ENCODE measurements at regions not wholly inside any gene's neighbourhood (a gene's known extent, or its start where the extent isn't known, plus 50 kb on each side); places are given as distances from the start of the nearest gene placed in this dataset.
"Not testable (repeated sequence)": the region's sequence is repeated elsewhere in the genome, so short reads cannot be mapped to it uniquely, and the experiment has no call there.

DNA sequence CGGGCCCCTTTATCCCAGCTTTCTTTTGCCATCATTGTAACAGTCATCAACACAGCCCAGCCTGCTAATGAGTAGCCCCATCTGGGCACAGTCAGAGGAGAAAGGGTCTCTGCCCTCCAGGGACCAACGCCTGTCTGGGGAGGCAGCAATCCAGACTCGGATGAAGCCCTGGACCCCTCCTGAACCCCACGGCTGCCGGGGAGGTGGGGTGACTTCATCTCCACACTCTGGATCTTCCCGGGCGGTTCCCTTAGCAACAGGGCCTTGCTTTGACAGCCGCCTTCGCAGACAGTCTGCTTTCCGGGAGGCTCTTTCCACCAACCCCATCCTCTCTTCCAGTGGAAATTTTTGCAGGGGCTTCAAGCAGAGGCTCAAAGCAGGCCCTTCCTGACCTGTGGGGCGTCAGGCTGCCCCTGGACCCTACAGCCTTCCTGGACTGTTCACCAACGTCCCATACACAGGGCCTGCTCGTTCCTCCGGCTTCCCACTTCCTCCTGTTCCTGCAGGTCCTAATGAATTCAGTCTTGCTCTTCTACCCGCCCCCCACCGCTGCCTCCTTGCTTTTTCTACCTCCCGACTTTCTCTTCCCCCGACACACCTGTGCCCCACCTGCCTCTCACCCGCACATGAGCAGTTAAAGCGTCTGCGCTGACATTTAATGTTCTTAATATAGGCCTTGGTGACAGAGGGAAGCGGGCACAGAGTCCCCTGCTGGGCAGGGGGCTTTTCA lies 161.7 kb upstream of the MVB12B start:
- H3K9me3 Mint-ChIP-seq: no peaks in the 10 kb centered on the region
- H3K27me3 Mint-ChIP-seq (ENCODE audit: low read depth): peaks cover 4% of the 10 kb centered on the region
- H3K27ac Mint-ChIP-seq: no peak overlapping the region
- no peaks in the 10 kb centered on the region for H3K4me1 Mint-ChIP-seq (ENCODE audit: low read depth)
- H3K4me3 Mint-ChIP-seq: no peak overlapping the region
- no peaks in the 10 kb centered on the region for H3K36me3 Mint-ChIP-seq (ENCODE audit: low read depth)

DNA sequence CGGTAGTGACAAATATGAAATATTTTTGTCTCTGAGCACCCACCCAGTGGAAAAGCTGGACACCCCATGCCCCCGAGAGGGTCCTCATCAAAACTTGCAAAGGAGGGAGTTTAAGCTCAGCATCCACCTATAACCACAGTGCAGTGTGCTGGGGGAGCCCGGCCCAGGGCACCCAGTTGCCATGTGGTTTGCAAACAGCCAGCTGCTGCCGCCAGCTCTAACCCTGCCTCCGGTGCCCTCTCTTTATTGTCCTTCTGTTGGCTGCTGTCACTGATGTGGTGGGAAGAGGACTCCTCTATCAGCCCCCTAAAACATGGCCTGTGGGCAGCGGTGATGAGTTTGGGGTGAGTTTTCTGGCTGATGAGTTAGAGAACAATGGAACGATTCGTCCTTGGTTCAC lies 160.9 kb upstream of the MVB12B start:
- H3K27me3 Mint-ChIP-seq (ENCODE audit: low read depth): peaks cover 4% of the 10 kb centered on the region
- H3K9me3 Mint-ChIP-seq: no peaks in the 10 kb centered on the region
- H3K36me3 Mint-ChIP-seq (ENCODE audit: low read depth): no peaks in the 10 kb centered on the region
- no peak overlapping the region for H3K27ac Mint-ChIP-seq
- no peaks in the 10 kb centered on the region for H3K4me1 Mint-ChIP-seq (ENCODE audit: low read depth)
- H3K4me3 Mint-ChIP-seq: no peak overlapping the region

DNA sequence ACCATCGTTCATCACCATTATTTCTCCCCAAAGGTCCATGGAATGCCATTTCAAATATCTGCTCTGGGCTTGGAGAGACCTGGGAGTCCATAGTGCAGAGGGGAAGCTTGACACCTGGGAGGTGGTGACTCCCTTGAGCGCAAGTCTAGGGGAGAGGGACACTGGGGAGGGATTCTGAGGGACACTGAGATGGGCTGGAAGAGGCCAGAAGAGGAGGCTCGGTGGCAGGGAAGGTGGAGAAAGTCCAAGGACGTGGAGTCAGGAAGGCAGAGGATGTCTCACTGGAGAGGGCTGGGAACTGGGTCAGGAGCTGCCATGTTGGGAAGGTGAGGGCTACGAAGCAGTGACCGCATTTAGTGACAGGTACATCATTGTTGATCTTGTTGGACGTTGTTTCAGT lies 160.3 kb upstream of the MVB12B start:
- Mint-ChIP-seq H3K4me3 (no peak overlapping the region), H3K9me3 (no peaks in the 10 kb centered on the region), H3K27ac (no peak overlapping the region), H3K27me3 (ENCODE audit: low read depth) (peaks cover 4% of the 10 kb centered on the region), H3K36me3 (ENCODE audit: low read depth) (no peaks in the 10 kb centered on the region), H3K4me1 (ENCODE audit: low read depth) (no peaks in the 10 kb centered on the region)

DNA sequence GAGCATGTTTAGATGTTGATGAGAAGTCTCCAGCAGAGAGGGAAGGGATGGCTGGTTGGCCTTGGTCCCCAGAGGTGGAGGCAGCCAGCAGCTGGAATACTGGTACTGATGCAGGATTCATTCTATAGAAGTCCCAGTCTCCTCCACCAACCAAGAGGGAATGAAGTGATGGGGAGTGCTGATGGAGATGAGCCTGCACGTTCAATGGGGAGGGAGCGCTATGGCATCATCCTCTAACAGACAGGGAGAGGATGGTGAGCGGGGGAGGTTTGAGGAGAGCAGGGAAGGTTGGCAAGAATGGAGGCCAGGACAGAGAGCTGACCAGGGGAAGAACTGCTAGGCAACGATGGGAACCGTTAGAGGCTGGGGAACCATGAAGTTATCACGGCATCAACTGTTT lies 159.8 kb upstream of the MVB12B start:
- no peaks in the 10 kb centered on the region for H3K36me3 Mint-ChIP-seq (ENCODE audit: low read depth)
- H3K27ac Mint-ChIP-seq: no peak overlapping the region
- peaks cover 4% of the 10 kb centered on the region for H3K27me3 Mint-ChIP-seq (ENCODE audit: low read depth)
- no peaks in the 10 kb centered on the region for H3K9me3 Mint-ChIP-seq
- H3K4me1 Mint-ChIP-seq (ENCODE audit: low read depth): no peaks in the 10 kb centered on the region
- H3K4me3 Mint-ChIP-seq: no peak overlapping the region

DNA sequence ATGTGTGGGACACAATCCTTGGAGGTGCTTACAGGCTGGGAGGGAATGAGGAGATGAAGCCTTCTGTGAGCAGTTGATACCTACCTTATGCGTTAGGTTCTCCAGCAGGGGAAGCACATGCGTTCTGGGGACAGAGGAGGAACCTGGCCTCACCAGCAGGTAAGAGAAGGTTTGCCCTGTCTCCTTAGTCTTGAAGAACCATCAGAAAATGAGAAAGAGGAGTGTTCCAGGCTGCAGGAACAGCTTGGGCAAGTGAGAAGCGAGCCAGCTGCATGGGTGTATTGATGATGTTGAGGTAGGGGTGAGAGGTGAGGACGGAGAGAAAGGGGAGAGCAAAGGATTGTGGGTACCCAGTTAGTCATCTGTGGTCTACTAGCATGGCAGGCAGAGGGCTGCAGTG lies 156.9 kb upstream of the MVB12B start:
- H3K9me3 Mint-ChIP-seq: no peaks in the 10 kb centered on the region
- no peak overlapping the region for H3K4me3 Mint-ChIP-seq
- no peak overlapping the region for H3K27ac Mint-ChIP-seq
- no peaks in the 10 kb centered on the region for H3K4me1 Mint-ChIP-seq (ENCODE audit: low read depth)
- peaks cover 4% of the 10 kb centered on the region for H3K27me3 Mint-ChIP-seq (ENCODE audit: low read depth)
- no peaks in the 10 kb centered on the region for H3K36me3 Mint-ChIP-seq (ENCODE audit: low read depth)

DNA sequence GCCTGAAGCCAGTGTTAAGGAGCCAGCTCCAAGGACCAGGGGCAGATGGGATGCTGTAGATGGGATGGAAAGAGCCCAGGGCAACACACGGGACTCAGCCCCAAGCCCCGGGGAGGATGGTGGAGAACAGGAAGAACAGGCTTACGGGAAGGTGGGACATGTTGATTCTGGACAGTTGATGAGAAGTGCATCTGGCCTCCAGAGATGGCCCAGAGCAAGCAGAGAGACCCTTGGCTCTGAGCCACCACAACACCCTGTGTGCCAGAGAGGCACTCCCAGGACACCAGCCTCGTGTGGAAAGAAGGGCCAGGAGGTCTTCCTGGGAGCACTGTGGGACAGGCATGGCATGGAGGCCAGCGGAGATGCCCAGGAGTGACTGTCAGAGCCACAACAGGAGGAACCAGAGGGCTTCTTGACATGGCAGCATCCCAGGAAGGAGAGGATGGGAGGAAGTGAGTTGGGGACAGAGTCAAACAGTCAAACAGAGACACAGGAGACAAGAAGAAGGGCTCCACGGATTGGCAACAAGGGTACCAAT lies 156.3 kb upstream of the MVB12B start:
- no peaks in the 10 kb centered on the region for H3K36me3 Mint-ChIP-seq (ENCODE audit: low read depth)
- H3K4me3 Mint-ChIP-seq: no peak overlapping the region
- H3K27me3 Mint-ChIP-seq (ENCODE audit: low read depth): peaks cover 4% of the 10 kb centered on the region
- H3K4me1 Mint-ChIP-seq (ENCODE audit: low read depth): no peaks in the 10 kb centered on the region
- no peak overlapping the region for H3K27ac Mint-ChIP-seq
- H3K9me3 Mint-ChIP-seq: no peaks in the 10 kb centered on the region

DNA sequence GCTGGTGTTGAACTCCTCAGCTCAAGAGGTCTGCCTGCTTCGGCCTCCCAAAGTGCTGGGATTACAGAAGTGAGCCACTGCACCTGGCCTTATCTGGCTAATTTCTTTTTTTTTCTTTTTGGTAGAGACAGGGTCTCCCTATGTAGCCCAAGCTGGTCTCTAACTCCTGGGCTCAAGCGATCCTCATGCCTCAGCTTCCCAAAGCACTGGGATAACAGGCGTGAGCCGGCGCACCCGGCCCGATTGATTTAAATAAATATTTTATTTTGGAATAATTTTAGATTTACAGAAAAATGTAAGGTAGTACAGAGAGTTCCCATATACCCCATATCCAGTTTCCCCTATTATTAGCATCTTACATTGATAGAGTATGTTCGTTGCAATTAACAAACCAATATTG lies 155.0 kb upstream of the MVB12B start:
- peaks cover 4% of the 10 kb centered on the region for H3K27me3 Mint-ChIP-seq (ENCODE audit: low read depth)
- no peak overlapping the region for H3K27ac Mint-ChIP-seq
- H3K36me3 Mint-ChIP-seq (ENCODE audit: low read depth): no peaks in the 10 kb centered on the region
- H3K4me3 Mint-ChIP-seq: no peak overlapping the region
- H3K9me3 Mint-ChIP-seq: no peaks in the 10 kb centered on the region
- H3K4me1 Mint-ChIP-seq (ENCODE audit: low read depth): no peaks in the 10 kb centered on the region

DNA sequence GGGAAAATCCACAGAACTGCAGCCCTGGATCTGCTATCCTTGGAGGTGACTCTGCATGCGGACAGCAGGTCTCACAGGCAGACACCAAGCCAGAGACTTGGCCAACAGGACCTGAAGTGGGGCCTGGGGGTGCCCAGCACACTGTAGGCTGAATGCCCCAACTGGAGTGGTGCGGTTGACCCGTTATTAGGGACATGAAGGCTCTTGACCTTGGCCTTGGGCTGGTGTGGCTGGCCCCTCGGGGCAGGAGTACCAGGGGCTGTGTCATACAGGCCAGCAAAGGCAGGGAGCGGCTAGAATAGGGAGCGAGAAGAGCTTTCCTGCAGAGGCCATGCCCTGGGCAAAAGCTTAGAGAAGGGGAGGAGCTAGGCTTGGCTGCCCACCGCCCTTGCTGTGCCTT lies 153.2 kb upstream of the MVB12B start:
- H3K27ac Mint-ChIP-seq: no peak overlapping the region
- no peaks in the 10 kb centered on the region for H3K9me3 Mint-ChIP-seq
- H3K36me3 Mint-ChIP-seq (ENCODE audit: low read depth): no peaks in the 10 kb centered on the region
- H3K4me1 Mint-ChIP-seq (ENCODE audit: low read depth): no peaks in the 10 kb centered on the region
- peaks cover 9% of the 10 kb centered on the region for H3K27me3 Mint-ChIP-seq (ENCODE audit: low read depth)
- H3K4me3 Mint-ChIP-seq: no peak overlapping the region

DNA sequence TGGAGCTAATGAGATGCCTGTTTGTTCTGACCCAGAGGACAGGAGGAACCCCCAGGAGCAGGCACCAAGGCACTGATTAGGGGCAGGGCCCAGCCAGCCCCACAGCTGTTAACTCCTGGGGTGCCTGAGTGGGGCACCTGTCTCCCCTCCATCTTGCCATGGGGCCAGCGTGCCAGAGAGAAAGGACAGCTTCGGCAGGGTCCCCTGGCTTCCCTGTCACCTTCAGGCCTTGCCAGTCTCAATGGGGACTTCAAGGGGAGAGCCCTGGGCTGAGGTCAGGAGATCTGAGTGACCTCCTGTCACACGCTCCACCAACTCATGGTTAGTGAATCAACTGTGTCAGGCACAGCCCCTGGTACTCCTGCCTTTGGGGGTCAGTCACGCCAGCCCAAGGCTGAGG lies 152.7 kb upstream of the MVB12B start:
- no peak overlapping the region for H3K4me3 Mint-ChIP-seq
- peaks cover 9% of the 10 kb centered on the region for H3K27me3 Mint-ChIP-seq (ENCODE audit: low read depth)
- H3K4me1 Mint-ChIP-seq (ENCODE audit: low read depth): no peaks in the 10 kb centered on the region
- H3K9me3 Mint-ChIP-seq: no peaks in the 10 kb centered on the region
- no peaks in the 10 kb centered on the region for H3K36me3 Mint-ChIP-seq (ENCODE audit: low read depth)
- H3K27ac Mint-ChIP-seq: no peak overlapping the region

DNA sequence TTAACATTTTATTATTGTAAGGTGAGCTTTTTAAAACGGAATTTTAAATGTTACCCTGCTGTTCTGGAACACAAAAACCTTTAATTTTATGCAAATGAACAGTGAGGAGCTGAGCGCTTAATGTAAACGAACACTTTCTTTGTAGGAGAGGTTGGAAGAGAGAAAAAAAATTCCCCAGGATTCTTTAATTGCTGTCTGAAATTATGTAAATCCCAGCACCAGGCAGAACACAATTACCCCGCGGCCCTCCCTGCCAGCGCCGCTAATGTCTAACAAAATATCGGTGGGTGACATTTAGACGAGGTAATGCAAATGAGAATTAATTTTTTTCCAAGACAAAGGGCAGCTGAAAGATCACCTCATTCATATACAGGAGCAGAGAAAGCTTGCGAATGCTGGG lies 143.4 kb upstream of the MVB12B start:
- no peaks in the 10 kb centered on the region for H3K36me3 Mint-ChIP-seq (ENCODE audit: low read depth)
- no peaks in the 10 kb centered on the region for H3K9me3 Mint-ChIP-seq
- H3K27me3 Mint-ChIP-seq (ENCODE audit: low read depth): peaks cover 42% of the 10 kb centered on the region
- H3K4me1 Mint-ChIP-seq (ENCODE audit: low read depth): no peaks in the 10 kb centered on the region
- H3K27ac Mint-ChIP-seq: no peak overlapping the region
- H3K4me3 Mint-ChIP-seq: no peak overlapping the region

DNA sequence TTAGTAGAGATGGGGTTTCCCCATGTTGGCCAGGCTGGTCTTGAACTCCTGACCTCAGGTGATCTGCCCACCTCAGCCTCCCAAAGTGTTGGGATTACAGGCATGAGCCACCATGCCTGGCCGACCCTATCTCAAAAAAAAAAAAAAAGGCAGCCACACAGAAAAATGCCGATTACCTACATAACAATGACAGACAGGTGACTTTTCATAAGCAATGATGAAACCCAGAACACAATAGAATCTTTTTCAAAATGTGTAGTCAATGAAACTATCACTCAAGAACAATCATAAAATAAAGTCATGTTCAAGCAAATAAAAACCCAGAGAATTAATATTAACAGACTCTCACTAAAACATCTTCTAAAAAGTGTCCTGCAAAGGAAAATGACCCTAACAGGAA lies 135.6 kb upstream of the MVB12B start:
- not testable (repeated sequence) for H3K36me3 Mint-ChIP-seq (ENCODE audit: low read depth); H3K4me1 Mint-ChIP-seq (ENCODE audit: low read depth); H3K27ac Mint-ChIP-seq; H3K9me3 Mint-ChIP-seq; H3K4me3 Mint-ChIP-seq
- H3K27me3 Mint-ChIP-seq (ENCODE audit: low read depth): peaks cover 12% of the 10 kb centered on the region

DNA sequence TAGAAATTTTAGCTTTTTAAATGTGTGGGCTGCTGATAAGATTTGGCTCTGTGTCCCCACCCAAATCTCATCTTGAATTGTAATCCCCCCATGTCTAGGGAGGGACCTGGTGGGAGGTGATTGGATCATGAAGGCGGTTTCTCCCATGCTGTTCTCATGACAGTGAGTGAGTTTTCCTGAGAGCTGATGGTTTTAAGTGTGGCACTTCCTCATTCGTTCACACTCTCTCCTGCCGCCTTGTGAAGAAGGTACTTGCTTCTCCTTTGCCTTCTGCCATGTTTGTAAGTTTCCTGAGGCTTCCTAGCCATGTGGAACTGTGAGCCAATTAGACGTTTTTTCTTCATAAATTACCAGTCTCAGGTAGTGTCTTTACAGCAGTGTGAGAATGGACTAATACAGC lies 127.8 kb upstream of the MVB12B start:
- Mint-ChIP-seq H3K9me3 (no peaks in the 10 kb centered on the region), H3K4me3 (no peak overlapping the region), H3K4me1 (ENCODE audit: low read depth) (no peaks in the 10 kb centered on the region), H3K27me3 (ENCODE audit: low read depth) (peaks cover 31% of the 10 kb centered on the region), H3K36me3 (ENCODE audit: low read depth) (no peaks in the 10 kb centered on the region), H3K27ac (no peak overlapping the region)

DNA sequence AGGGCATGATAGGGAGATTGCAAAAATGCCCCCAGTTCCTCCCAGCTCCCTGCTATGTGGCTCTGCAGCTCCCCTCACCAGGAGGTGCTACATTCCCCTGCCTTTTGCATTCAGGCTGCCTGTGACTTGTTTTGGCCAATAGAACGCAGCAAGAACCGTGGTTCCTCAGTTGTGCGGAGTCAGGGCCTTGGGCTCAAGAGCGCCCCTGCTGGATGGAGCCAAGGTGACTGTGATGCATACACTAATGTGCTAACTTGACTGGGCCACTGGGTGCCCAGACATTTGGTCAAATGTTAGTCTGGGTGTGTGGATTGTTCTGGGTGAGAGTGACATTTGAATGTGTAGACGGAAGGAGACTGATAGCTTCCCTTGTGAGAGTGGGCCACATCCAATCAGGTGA lies 123.3 kb upstream of the MVB12B start:
- H3K9me3 Mint-ChIP-seq: no peaks in the 10 kb centered on the region

DNA sequence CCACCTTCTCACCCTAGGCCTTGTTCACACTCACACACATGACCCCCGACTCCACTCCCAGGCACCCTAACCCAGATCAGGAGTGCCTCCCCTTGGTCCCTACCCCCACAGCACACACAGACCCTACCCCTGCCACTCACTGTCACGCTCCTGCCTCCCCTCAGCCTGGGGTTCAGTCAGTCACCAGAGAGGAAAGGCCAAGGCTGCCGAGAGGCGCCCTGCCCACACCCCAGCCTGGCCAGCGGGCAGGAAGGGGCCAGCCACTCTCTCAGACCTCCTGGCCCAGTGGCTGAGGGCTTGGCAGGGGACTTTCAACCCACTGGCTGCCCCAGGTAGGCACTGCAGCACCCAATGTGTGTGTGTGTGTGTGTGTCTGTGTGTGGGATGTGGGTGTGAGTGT lies 122.4 kb upstream of the MVB12B start:
- no peaks in the 10 kb centered on the region for H3K9me3 Mint-ChIP-seq
- no peak overlapping the region for H3K27ac Mint-ChIP-seq
- no peaks in the 10 kb centered on the region for H3K36me3 Mint-ChIP-seq (ENCODE audit: low read depth)
- no peaks in the 10 kb centered on the region for H3K4me1 Mint-ChIP-seq (ENCODE audit: low read depth)
- peaks cover 11% of the 10 kb centered on the region for H3K27me3 Mint-ChIP-seq (ENCODE audit: low read depth)
- no peak overlapping the region for H3K4me3 Mint-ChIP-seq

More for the DNA sequence above, 123.3 kb upstream of the MVB12B start:
- Mint-ChIP-seq H3K27me3 (ENCODE audit: low read depth) (peaks cover 15% of the 10 kb centered on the region), H3K4me3 (no peak overlapping the region), H3K4me1 (ENCODE audit: low read depth) (no peaks in the 10 kb centered on the region), H3K36me3 (ENCODE audit: low read depth) (no peaks in the 10 kb centered on the region), H3K27ac (no peak overlapping the region)

DNA sequence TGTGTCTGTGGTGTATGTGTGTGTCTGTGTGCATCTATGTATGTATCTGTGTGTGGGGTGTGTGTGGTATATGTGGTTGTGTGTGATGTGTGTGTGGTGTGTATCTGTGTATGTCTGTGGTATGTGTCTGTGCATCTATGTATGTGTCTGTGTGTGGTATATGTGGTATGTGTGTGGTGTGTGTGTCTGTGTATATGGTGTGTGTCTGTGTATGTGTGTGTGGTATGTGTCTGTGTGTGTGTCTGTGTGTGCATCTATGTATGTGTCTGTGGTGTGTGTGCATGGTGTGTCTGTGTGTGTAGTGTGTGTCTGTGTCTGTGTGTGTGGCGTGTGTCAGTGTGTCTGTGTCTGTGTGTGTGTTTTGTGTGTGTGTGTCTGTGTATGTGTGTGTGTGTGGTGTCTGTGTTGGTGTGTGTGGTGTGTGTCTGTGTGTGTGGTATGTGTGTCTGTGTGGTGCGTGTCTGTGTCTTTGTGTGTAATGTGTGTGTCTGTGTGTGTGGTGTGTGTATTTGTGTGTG lies 121.9 kb upstream of the MVB12B start:
- Mint-ChIP-seq H3K27ac (no peak overlapping the region), H3K27me3 (ENCODE audit: low read depth) (peaks cover 6% of the 10 kb centered on the region), H3K9me3 (no peaks in the 10 kb centered on the region)

More for the DNA sequence above, 121.9 kb upstream of the MVB12B start:
- H3K4me3 Mint-ChIP-seq: no peak overlapping the region
- no peaks in the 10 kb centered on the region for H3K36me3 Mint-ChIP-seq (ENCODE audit: low read depth)
- no peaks in the 10 kb centered on the region for H3K4me1 Mint-ChIP-seq (ENCODE audit: low read depth)
